Glutamatergic neuron (in vitro differentiated cells): ENCODE measurements at regions not wholly inside any gene's neighbourhood (a gene's known extent, or its start where the extent isn't known, plus 50 kb on each side); places are given as distances from the start of the nearest gene placed in this dataset.
"Not testable (repeated sequence)": the region's sequence is repeated elsewhere in the genome, so short reads cannot be mapped to it uniquely, and the experiment has no call there.

Experiments
- DNase-seq: peaks from one replicate; pipeline ENCODE4 v3.0.0; 2022
- H3K27ac Mint-ChIP-seq: one replicate; pipeline ENCODE4 v1.8.0; 2020; ENCODE audit warnings: mild to moderate bottlenecking, mixed read lengths, inconsistent platforms; ENCODE audit not compliant: unreplicated experiment
- H3K27me3 Mint-ChIP-seq: one replicate; pipeline ENCODE4 v1.8.0; 2020; ENCODE audit warnings: mild to moderate bottlenecking, moderate library complexity, mixed read lengths, inconsistent platforms; ENCODE audit not compliant: unreplicated experiment
- H3K36me3 Mint-ChIP-seq: one replicate; pipeline ENCODE4 v1.8.0; 2020; ENCODE audit warnings: mild to moderate bottlenecking, mixed read lengths, inconsistent platforms; ENCODE audit not compliant: unreplicated experiment
- H3K4me1 Mint-ChIP-seq: one replicate; pipeline ENCODE4 v1.8.0; 2020; ENCODE audit warnings: mild to moderate bottlenecking, low read depth, mixed read lengths, inconsistent platforms; ENCODE audit not compliant: unreplicated experiment
- H3K4me3 Mint-ChIP-seq: one replicate; pipeline ENCODE4 v1.8.0; 2020; ENCODE audit warnings: mild to moderate bottlenecking, mixed read lengths, inconsistent platforms; ENCODE audit not compliant: unreplicated experiment
- H3K9me3 Mint-ChIP-seq: one replicate; pipeline ENCODE4 v1.8.0; 2020; ENCODE audit warnings: mild to moderate bottlenecking, moderate library complexity, mixed read lengths, inconsistent platforms; ENCODE audit not compliant: unreplicated experiment
- TF ChIP-seq, protein P1 (sequence below): fragments of 200-600 bp; sonication (generic); IDR thresholded peaks from one replicate; pipeline ENCODE4 v1.5.0; 2021; ENCODE audit not compliant: partially characterized antibody, unreplicated experiment

DNA sequence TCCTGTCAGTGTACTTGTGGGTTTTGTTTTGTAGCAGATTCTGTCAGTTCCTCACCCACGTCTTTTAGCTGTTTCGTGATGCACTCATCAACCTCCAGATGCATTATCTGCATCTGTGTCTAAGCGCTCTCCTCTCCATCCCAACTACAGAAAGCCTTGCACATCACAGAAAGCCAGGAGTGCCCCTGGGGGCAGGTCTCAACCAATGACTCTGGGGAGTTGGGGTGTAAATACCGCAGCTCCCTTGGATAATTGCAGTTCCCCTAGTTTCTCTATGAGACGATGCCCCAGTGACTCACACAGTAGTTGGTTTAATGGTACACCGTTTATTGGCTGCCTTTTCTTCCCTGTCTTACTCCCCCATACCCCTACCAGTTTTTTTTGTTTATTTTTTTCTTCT lies 158.1 kb downstream of the SOX4 start:
- Mint-ChIP-seq H3K27ac (peak overlapping the region; percentile 10), H3K36me3 (peaks cover 4% of the 10 kb centered on the region), H3K4me1 (peaks cover 37% of the 10 kb centered on the region), H3K4me3 (peak overlapping the region; percentile 48), H3K27me3 (peaks cover 2% of the 10 kb centered on the region), H3K9me3 (peaks cover 7% of the 10 kb centered on the region)
- TF ChIP-seq, protein P1, sequence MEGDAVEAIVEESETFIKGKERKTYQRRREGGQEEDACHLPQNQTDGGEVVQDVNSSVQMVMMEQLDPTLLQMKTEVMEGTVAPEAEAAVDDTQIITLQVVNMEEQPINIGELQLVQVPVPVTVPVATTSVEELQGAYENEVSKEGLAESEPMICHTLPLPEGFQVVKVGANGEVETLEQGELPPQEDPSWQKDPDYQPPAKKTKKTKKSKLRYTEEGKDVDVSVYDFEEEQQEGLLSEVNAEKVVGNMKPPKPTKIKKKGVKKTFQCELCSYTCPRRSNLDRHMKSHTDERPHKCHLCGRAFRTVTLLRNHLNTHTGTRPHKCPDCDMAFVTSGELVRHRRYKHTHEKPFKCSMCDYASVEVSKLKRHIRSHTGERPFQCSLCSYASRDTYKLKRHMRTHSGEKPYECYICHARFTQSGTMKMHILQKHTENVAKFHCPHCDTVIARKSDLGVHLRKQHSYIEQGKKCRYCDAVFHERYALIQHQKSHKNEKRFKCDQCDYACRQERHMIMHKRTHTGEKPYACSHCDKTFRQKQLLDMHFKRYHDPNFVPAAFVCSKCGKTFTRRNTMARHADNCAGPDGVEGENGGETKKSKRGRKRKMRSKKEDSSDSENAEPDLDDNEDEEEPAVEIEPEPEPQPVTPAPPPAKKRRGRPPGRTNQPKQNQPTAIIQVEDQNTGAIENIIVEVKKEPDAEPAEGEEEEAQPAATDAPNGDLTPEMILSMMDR: no peak
- DNase-seq: peak; percentile 60

DNA sequence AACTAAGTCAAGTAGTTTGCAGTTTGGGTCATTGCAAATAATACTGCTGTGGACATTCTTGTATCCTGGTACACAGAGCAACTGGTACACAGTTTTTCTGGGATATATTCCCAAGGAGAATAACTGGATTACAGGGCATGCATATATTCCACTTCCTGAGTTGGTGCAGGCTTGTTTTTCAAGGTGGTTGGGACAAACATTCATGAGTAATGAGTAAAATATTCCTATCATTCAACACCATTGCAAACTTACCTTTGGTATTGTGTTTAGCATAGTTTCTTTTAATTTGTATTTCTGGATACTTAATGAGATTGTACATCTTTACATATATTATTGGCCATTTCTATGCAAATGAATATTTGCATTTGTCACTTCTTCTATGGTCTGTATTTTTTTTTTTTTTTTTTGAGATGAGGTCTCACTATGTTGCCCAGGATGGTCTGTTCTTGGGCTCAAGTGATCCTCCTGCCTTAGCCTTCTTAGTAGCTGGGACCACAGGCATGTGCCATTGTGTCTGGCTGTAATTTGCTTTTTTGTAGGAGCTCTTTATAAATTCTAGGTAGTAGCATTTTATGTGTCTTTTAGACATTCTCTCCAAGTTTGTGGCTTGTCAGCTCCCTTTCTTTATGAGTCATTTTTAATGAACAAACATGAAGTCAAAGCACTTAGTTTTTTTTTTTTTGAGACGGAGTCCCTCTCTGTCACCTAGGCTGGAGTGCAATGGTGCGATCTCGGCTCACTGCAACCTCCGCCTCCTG lies 158.7 kb downstream of the SOX4 start:
- H3K36me3 Mint-ChIP-seq: peaks cover 4% of the 10 kb centered on the region
- peak overlapping the region; percentile 48 for H3K4me3 Mint-ChIP-seq
- peaks cover 33% of the 10 kb centered on the region for H3K4me1 Mint-ChIP-seq
- no peak for DNase-seq
- TF ChIP-seq, protein P1: no peak
- H3K27ac Mint-ChIP-seq: no peak overlapping the region
- peaks cover 2% of the 10 kb centered on the region for H3K27me3 Mint-ChIP-seq
- H3K9me3 Mint-ChIP-seq: peaks cover 8% of the 10 kb centered on the region

- Mint-ChIP-seq H3K27me3 (peaks cover 2% of the 10 kb centered on the region), H3K9me3 (peaks cover 6% of the 10 kb centered on the region), H3K36me3 (peaks cover 4% of the 10 kb centered on the region), H3K4me3 (no peak overlapping the region), H3K4me1 (peaks cover 22% of the 10 kb centered on the region), H3K27ac (no peak overlapping the region)
- TF ChIP-seq, protein P1: no peak
- DNase-seq: no peak
Observed at GRCh38 chr6:21753241-21754108, 159.9 kb downstream of the SOX4 start.

- no peaks in the 10 kb centered on the region for H3K27me3 Mint-ChIP-seq
- H3K4me3 Mint-ChIP-seq: no peak overlapping the region
- TF ChIP-seq, protein P1: no peak
- no peak overlapping the region for H3K27ac Mint-ChIP-seq
- peaks cover 4% of the 10 kb centered on the region for H3K36me3 Mint-ChIP-seq
- no peak for DNase-seq
- H3K4me1 Mint-ChIP-seq: peaks cover 15% of the 10 kb centered on the region
- H3K9me3 Mint-ChIP-seq: peaks cover 6% of the 10 kb centered on the region
Observed at GRCh38 chr6:21754891-21755290, 161.3 kb downstream of the SOX4 start.

GRCh38 chr6:21756487-21756886 lies 162.9 kb downstream of the SOX4 start:
- Mint-ChIP-seq H3K36me3 (peaks cover 4% of the 10 kb centered on the region), H3K27ac (no peak overlapping the region), H3K4me3 (no peak overlapping the region), H3K27me3 (no peaks in the 10 kb centered on the region), H3K9me3 (peaks cover 6% of the 10 kb centered on the region), H3K4me1 (peaks cover 5% of the 10 kb centered on the region)
- TF ChIP-seq, protein P1: no peak
- no peak for DNase-seq

DNA sequence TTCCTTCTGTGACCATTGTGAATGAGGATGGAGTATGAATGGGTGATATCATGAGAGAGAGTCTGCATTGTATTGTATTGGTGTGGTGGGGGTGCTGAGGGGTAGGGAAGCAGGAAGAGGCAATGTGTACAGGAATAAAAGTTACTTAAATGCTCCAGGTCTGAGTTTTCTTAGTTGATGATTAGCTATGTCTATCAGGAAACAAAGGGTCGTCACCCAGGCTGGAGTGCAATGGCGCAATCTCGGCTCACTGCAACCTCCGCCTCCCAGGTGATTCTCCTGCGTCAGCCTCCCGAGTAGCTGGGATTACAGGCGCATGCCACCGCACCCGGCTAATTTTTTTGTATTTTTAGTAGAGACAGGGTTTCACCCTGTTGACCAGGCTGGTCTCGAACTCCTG lies 163.8 kb downstream of the SOX4 start:
- H3K4me1 Mint-ChIP-seq, H3K9me3 Mint-ChIP-seq, H3K27ac Mint-ChIP-seq, H3K36me3 Mint-ChIP-seq, H3K27me3 Mint-ChIP-seq, H3K4me3 Mint-ChIP-seq, DNase-seq: not testable (repeated sequence)
